ENCODE measurements at regions not wholly inside any gene's neighbourhood (a gene's known extent, or its start where the extent isn't known, plus 50 kb on each side); places are given as distances from the start of the nearest gene placed in this dataset.

GRCh38 chr4:97330917-97331316 lies 812.4 kb downstream of the STPG2 start:
- TF ChIP-seq CTCF (IDR thresholded peaks at IDR 0.05) (no peak), POLR2A (IDR thresholded peaks at IDR 0.05) (no peak), POLR2AphosphoS5 (IDR thresholded peaks at IDR 0.05) (no peak), EP300 (IDR thresholded peaks at IDR 0.05) (no peak)

Data from suprapubic skin (tissue), 4 donors.